ENCODE measurements at regions not wholly inside any gene's neighbourhood (a gene's known extent, or its start where the extent isn't known, plus 50 kb on each side); places are given as distances from the start of the nearest gene placed in this dataset.

DNA sequence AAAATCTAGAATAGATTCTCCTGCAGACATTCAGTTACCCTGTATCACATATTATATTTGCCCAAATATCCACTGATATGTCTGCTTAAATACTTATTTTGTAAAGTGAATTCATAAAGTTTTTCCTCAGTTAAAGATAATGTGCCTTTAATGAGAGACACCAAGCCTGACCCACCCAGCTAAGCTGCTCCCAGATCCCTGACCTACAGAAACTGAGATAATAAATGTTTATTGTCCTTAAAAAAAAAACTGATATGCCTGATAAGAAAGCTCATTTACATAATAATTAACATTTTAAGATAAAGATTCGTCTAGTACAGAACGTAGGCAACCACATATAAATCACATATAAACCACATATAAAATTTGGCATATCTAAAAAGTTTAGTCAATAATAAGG, 161.7 kb upstream of the RAP2B start:
- DNase-seq, result no peak
- no peaks in the 10 kb centered on the region for H3K9me3 ChIP-seq

DNA sequence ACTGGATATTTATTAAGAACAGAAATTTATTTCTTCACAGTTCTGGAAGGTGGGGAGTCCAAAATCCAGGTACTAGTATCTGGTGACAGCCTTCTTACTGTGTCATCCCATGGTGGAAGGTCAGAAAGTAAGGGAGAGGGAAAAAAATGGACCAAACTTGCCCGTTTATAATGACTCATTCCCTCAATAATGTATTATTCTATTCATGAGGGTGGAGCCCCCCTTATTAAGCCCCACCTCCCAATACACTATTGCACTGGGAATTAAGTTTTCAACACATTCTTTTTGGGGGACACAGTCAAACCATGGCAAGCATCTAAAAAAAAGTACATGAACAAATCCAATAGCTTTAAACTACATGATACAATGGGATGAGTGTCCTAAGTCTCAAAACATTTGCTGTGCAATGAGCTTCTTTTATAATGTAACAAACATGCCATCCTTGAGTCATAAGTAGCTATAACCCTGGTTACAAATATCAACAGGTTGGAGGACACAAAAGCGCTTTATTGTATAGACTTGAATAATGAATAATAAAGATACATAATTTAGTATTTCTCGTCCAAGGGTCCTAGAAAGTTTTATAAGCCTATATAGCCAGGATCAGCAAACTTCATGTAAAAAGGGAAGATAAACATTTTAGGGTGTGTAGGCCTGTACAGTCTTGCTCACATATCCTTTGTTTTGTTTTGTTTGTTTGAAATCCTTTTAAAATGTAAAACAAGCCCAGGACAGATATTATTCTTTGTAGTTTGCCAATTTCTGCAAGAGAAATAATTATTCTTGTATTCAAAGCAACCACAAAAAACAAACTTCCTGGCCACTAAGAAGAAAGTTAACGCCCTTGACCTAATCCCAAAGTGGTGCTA, 160.6 kb upstream of the RAP2B start:
- intact Hi-C loops (cut with DNase I), result no loop called here
- Histone ChIP-seq H3K9ac (ENCODE audit: low read depth in 2 of 2, low read length in 2 of 2) (no peak overlapping the region), H3K9me3 (no peaks in the 10 kb centered on the region), H3K27ac (no peak overlapping the region), H3K4me3 (no peak overlapping the region), H3K4me1 (no peaks in the 10 kb centered on the region), H3K27me3 (no peaks in the 10 kb centered on the region), H3K36me3 (no peaks in the 10 kb centered on the region)
- TF ChIP-seq, protein P1, sequence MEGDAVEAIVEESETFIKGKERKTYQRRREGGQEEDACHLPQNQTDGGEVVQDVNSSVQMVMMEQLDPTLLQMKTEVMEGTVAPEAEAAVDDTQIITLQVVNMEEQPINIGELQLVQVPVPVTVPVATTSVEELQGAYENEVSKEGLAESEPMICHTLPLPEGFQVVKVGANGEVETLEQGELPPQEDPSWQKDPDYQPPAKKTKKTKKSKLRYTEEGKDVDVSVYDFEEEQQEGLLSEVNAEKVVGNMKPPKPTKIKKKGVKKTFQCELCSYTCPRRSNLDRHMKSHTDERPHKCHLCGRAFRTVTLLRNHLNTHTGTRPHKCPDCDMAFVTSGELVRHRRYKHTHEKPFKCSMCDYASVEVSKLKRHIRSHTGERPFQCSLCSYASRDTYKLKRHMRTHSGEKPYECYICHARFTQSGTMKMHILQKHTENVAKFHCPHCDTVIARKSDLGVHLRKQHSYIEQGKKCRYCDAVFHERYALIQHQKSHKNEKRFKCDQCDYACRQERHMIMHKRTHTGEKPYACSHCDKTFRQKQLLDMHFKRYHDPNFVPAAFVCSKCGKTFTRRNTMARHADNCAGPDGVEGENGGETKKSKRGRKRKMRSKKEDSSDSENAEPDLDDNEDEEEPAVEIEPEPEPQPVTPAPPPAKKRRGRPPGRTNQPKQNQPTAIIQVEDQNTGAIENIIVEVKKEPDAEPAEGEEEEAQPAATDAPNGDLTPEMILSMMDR (IDR thresholded peaks at IDR 0.05), result no peak
- DNase-seq, result no peak

More for the DNA sequence above, 161.7 kb upstream of the RAP2B start:
- TF ChIP-seq, protein P1 (IDR thresholded peaks at IDR 0.05), result no peak
- Histone ChIP-seq H3K27ac (no peak overlapping the region), H3K36me3 (no peaks in the 10 kb centered on the region), H3K9ac (ENCODE audit: low read depth in 2 of 2, low read length in 2 of 2) (no peak overlapping the region), H3K4me3 (no peak overlapping the region), H3K27me3 (no peaks in the 10 kb centered on the region), H3K4me1 (no peaks in the 10 kb centered on the region)
- intact Hi-C loops (cut with DNase I), result no loop called here

DNA sequence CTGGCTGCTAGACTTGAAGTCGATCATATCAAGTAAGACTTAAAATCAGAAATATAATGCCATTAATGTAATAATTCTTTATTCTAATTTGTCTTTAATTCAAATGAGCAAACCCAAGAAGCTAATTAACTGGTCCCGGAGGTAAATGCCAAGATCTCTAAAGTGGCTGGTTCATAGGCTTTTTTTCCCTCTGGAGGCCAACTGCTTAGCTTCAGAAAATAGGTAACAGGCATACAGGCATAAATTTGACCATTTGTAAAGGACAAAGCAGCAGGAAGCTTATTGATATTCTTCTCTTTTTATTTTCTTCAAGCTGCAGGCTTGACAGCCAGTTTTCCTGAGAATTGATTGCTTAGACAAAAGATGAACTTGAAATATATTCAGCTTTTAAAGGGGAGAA, 158.6 kb upstream of the RAP2B start:
- Histone ChIP-seq H3K9me3 (no peaks in the 10 kb centered on the region), H3K4me1 (no peaks in the 10 kb centered on the region), H3K36me3 (no peaks in the 10 kb centered on the region), H3K27me3 (no peaks in the 10 kb centered on the region), H3K9ac (ENCODE audit: low read depth in 2 of 2, low read length in 2 of 2) (no peak overlapping the region), H3K27ac (no peak overlapping the region), H3K4me3 (no peak overlapping the region)
- intact Hi-C loops (cut with DNase I), result no loop called here
- TF ChIP-seq, protein P1 (IDR thresholded peaks at IDR 0.05), result no peak
- DNase-seq, result no peak

DNA sequence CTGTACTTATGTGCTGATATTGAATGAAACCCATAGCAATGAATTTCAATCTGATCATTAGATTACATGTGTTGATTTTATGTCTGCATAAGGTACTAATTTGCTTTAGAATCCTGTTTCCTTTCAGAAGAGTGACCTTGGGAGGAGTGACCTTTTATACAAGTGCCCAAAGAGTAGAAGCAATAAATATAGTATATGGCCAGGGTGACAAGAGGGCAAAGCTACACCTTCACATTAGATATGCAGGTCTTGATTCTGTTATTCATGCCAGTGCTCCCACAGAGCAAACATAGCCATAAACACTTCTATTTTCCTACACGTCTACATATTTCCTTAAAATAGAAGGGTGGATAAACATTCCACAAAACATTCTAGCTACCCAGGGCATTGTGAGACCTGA, 158.2 kb upstream of the RAP2B start:
- H3K4me1 ChIP-seq, result no peaks in the 10 kb centered on the region
- DNase-seq, result no peak
- no peaks in the 10 kb centered on the region for H3K36me3 ChIP-seq
- H3K4me3 ChIP-seq, result no peak overlapping the region
- no peaks in the 10 kb centered on the region for H3K9me3 ChIP-seq
- no peak overlapping the region for H3K9ac ChIP-seq (ENCODE audit: low read depth in 2 of 2, low read length in 2 of 2)
- TF ChIP-seq, protein P1 (IDR thresholded peaks at IDR 0.05), result no peak
- no peak overlapping the region for H3K27ac ChIP-seq
- H3K27me3 ChIP-seq, result no peaks in the 10 kb centered on the region
- intact Hi-C loops (cut with DNase I), result no loop called here

DNA sequence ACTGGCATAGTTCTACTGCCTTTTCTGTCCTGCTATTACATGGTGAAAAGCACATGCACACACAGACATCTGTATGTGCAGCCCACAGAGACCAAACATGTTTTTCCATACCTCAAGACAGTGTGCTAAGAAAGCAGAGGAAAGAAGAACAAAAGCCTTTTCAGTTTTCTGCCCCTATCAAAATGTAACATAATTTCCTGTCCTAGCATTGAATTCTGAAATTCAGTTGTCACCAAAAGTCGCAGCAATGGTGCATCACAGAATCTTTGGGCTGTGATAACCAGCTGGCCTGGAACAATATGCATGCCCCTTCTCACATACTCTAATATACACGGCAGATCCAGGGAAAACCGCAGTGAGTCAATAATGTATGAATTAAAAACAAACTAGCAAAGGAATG, 153.8 kb upstream of the RAP2B start:
- no peak overlapping the region for H3K4me3 ChIP-seq
- H3K36me3 ChIP-seq, result no peaks in the 10 kb centered on the region
- no peaks in the 10 kb centered on the region for H3K9me3 ChIP-seq
- H3K27me3 ChIP-seq, result no peaks in the 10 kb centered on the region
- no peak overlapping the region for H3K9ac ChIP-seq (ENCODE audit: low read depth in 2 of 2, low read length in 2 of 2)
- H3K27ac ChIP-seq, result no peak overlapping the region
- DNase-seq, result no peak
- intact Hi-C loops (cut with DNase I), result no loop called here
- TF ChIP-seq, protein P1 (IDR thresholded peaks at IDR 0.05), result no peak
- no peaks in the 10 kb centered on the region for H3K4me1 ChIP-seq
